ENCODE measurements at regions not wholly inside any gene's neighbourhood (a gene's known extent, or its start where the extent isn't known, plus 50 kb on each side); places are given as distances from the start of the nearest gene placed in this dataset.

DNA sequence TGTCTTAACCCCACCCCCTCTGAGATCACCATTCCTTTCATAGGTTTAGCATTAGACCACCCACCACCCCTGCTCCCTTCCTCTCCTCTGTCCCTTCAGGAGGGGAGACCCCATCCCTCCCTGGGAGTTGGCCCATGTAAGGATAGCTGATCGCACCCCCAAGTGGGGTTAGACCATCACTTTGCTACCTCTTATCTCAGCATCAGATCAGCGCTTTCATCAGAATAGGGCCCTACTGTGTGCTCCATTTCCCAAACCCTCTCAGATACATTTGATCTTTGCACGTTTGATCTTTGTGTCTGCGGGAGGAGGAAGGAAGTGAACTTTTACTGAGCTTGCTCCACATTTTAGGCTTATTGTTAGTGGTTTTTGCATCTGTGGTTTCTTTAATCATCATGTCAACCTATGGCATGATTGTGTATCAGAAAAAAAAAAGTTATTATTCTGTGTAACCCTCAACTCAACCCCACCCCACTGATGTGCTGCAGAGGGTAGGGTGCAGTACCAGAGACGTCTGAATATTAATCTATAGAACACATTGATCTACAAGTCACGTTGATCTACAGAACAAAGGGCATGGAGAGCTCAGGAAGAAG, 81.2 kb downstream of the PDCL3 start:
- POLR2A ChIA-PET, result interaction anchor here (0.6 kb wide), 1 partner anchor 1619 kb away, joined by 4 read pairs; no protein-coding TSS in a partner anchor
- H3K4me1 Mint-ChIP-seq, result peaks cover 59% of the 10 kb centered on the region
- peaks cover 14% of the 10 kb centered on the region for H3K9me3 Mint-ChIP-seq
- H3K36me3 Mint-ChIP-seq (ENCODE audit: low read depth), result peaks cover 7% of the 10 kb centered on the region
- peak overlapping the region; percentile 86 for H3K27ac Mint-ChIP-seq
- H3K27me3 Mint-ChIP-seq, result peaks cover 5% of the 10 kb centered on the region
- H3K4me3 Mint-ChIP-seq, result peak overlapping the region; percentile 54
- CTCF ChIA-PET, result interaction anchor here (0.5 to 2.3 kb wide), 8 partner anchors 10 to 86 kb away, joined by 3 to 8 read pairs (median 4); no protein-coding TSS in a partner anchor
- DNase-seq, result peak; percentile 65

DNA sequence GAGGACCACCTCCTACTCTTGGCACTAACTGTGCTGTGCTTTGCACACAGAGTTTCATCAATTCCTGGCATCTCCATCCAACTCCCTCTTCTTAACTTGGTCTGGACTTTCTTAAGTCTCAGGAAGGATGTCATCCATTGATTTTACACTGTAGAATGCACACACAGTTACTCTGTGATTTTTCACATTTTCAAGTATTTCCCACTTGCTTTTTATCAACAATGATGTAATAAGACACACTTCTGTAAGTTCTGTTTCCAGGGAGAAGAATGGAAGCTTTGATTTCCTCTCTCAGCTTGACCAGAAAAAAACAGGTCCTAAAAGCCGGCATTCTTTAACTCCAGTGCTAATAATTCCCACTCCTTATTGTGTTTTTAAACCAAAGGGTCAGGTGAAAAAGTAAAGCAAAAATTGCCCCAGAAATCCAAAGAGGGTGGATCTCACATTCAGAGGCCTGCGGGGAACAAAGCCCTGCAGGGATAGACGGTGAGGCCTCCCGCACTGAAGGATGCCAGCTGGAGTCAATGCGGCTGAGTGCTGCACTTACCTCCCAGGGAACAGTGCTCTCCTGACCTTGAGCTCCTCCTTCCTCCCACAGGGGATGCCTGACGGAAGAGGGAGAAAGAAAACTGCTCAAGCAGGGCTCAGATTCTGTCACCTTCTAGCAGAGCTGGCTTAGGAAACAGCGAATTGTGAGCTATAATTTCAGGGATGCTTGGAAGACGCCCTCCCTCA, 83.1 kb downstream of the PDCL3 start:
- H3K27me3 Mint-ChIP-seq, result no peaks in the 10 kb centered on the region
- CTCF ChIA-PET, result interaction anchor here (1.5 kb wide), 1 partner anchor 15 kb away, joined by 4 read pairs; no protein-coding TSS in a partner anchor
- H3K9me3 Mint-ChIP-seq, result peaks cover 14% of the 10 kb centered on the region

DNA sequence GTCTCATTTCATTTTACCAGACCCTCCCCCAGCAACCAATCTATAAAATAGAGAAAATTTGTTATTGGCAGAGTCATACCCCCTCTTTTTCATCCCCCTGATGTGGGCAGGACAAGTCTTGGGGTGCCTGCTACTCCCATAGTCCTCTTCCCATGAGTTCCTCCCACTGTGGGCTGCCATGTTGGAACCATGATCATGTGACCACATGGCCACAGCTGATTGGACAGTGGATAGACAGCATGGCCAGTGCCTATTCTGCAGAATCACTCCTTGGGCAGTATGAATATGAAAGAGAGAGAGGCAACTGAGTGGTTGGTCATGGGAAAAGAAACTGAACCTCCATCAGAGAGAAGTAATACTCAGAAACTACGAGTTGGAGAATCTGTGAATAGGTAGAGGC, 84.9 kb downstream of the PDCL3 start:
- CTCF ChIA-PET, result interaction anchor here (1.2 kb wide), 1 partner anchor 10 kb away, joined by 3 read pairs; no protein-coding TSS in a partner anchor
- Mint-ChIP-seq H3K27me3 (no peaks in the 10 kb centered on the region), H3K9me3 (peaks cover 14% of the 10 kb centered on the region), H3K4me1 (peaks cover 64% of the 10 kb centered on the region), H3K27ac (no peak overlapping the region), H3K36me3 (ENCODE audit: low read depth) (peaks cover 15% of the 10 kb centered on the region), H3K4me3 (no peak overlapping the region)
- POLR2A ChIA-PET, result no interaction called here
- DNase-seq, result no peak

More for the DNA sequence above, 83.1 kb downstream of the PDCL3 start:
- Mint-ChIP-seq H3K4me3 (no peak overlapping the region), H3K36me3 (ENCODE audit: low read depth) (peaks cover 12% of the 10 kb centered on the region), H3K4me1 (peaks cover 72% of the 10 kb centered on the region), H3K27ac (no peak overlapping the region)
- POLR2A ChIA-PET, result no interaction called here
- DNase-seq, result no peak

DNA sequence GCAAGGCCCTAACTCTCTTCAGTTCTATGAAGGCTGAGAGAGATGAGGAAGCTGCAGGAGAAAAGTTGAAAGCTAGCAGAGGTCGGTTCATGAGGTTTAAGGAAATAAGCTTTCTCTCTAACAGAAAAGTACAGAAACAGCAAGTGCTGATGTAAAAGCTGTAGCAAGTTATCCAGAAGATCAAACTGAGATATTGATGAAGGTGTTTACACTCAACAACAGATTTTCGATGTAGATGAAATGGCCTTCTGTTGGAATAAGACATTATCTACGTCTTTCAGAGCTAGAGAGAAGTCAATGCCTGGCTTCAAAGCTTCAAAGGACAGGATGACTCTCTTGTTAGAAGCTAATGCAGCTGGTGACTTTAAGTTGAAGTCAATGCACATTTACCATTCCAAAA, 87.4 kb downstream of the PDCL3 start:
- H3K4me1 Mint-ChIP-seq, result peaks cover 55% of the 10 kb centered on the region
- H3K36me3 Mint-ChIP-seq (ENCODE audit: low read depth), result peaks cover 14% of the 10 kb centered on the region
- CTCF ChIA-PET, result interaction anchor here (1.0 to 1.9 kb wide), 3 partner anchors 11 to 32 kb away, joined by 3 to 5 read pairs (median 3); no protein-coding TSS in a partner anchor
- H3K27me3 Mint-ChIP-seq, result no peaks in the 10 kb centered on the region
- POLR2A ChIA-PET, result no interaction called here
- H3K9me3 Mint-ChIP-seq, result peaks cover 14% of the 10 kb centered on the region
- H3K27ac Mint-ChIP-seq, result peak overlapping the region; percentile 75
- no peak for DNase-seq
- no peak overlapping the region for H3K4me3 Mint-ChIP-seq

DNA sequence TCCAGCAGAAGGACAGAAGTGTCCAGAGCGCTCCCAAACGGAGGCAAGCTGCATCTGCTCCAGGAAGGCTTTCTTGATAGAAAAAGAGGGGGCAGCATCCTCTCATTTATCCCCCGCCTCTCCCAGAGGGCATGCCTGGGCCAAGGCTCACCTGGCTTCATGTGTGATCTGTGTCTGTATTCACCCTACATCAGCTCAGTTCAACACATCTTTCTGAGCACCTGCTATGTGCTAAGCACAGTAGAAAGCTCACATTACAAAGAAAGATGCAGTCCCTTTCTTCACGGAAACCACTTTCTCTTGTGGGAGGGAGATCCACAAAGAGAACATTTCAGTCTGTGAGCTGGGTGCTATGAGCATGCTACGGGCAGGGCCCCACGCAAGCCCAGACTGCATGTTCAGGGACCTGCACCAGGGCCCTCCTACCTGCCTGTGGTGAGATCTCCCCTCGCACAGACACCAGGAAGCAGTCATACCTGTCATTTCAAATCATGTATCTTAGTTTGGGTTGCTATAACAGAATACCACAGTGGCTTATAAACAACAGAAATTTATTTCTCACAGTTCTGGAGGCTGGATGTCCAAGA, 90.7 kb downstream of the PDCL3 start:
- peak; percentile 46 for DNase-seq
- peaks cover 8% of the 10 kb centered on the region for H3K36me3 Mint-ChIP-seq (ENCODE audit: low read depth)
- H3K4me1 Mint-ChIP-seq, result peaks cover 43% of the 10 kb centered on the region
- no peaks in the 10 kb centered on the region for H3K27me3 Mint-ChIP-seq
- POLR2A ChIA-PET, result no interaction called here
- no peak overlapping the region for H3K4me3 Mint-ChIP-seq
- CTCF ChIA-PET, result interaction anchor here (0.6 kb wide), 1 partner anchor 9 kb away, joined by 3 read pairs; no protein-coding TSS in a partner anchor
- H3K9me3 Mint-ChIP-seq, result peaks cover under 1% of the 10 kb centered on the region
- peak overlapping the region; percentile 77 for H3K27ac Mint-ChIP-seq

DNA sequence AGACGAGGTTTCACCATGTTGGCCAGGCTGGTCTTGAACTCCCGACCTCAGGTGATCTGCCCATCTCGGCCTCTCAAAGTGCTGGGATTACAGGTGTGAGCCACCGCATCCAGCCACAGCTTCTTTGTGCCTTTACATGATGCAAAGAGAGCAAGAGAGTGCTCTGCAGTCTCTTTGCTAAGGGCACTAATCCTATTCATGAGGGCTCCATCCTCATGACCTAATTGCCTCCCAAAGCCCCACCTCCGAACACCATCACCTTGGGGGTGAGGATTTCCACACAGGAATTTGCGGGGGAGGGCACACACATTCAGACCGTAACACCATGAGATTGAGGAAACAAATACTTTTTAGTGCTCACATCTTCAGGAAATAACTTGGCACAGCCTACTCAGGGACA, 91.8 kb downstream of the PDCL3 start:
- ChIA-PET CTCF (no interaction called here), POLR2A (no interaction called here)
- Mint-ChIP-seq H3K4me3 (no peak overlapping the region), H3K9me3 (no peaks in the 10 kb centered on the region), H3K27me3 (no peaks in the 10 kb centered on the region), H3K36me3 (ENCODE audit: low read depth) (peaks cover 5% of the 10 kb centered on the region), H3K27ac (peak overlapping the region; percentile 1), H3K4me1 (peaks cover 37% of the 10 kb centered on the region)
- no peak for DNase-seq

DNA sequence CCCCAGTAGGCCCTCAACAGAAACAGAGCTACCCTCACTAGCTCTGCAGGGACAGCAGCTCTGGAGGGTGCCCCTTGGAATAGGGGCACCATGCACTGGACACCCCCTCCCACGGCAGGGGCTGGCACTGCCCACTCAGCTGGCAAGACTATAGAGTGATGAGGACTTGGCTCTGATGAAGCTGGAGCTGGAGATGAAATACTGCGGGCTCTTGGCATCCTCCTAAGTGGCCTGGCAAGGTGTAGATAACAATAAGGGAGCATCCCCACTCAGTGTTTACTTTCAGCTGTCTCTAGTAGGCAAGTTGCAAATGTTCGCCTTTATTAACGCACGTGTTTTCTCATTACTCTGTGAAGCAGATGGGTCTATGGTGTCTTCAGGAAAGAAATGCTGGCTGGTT, 92.7 kb downstream of the PDCL3 start:
- Mint-ChIP-seq H3K4me3 (no peak overlapping the region), H3K27me3 (peaks cover 2% of the 10 kb centered on the region), H3K4me1 (peaks cover 29% of the 10 kb centered on the region), H3K9me3 (no peaks in the 10 kb centered on the region), H3K27ac (no peak overlapping the region), H3K36me3 (ENCODE audit: low read depth) (peaks cover 4% of the 10 kb centered on the region)
- POLR2A ChIA-PET, result no interaction called here
- DNase-seq, result no peak
- CTCF ChIA-PET, result interaction anchor here (0.6 kb wide), 1 partner anchor 12 kb away, joined by 3 read pairs; no protein-coding TSS in a partner anchor

DNA sequence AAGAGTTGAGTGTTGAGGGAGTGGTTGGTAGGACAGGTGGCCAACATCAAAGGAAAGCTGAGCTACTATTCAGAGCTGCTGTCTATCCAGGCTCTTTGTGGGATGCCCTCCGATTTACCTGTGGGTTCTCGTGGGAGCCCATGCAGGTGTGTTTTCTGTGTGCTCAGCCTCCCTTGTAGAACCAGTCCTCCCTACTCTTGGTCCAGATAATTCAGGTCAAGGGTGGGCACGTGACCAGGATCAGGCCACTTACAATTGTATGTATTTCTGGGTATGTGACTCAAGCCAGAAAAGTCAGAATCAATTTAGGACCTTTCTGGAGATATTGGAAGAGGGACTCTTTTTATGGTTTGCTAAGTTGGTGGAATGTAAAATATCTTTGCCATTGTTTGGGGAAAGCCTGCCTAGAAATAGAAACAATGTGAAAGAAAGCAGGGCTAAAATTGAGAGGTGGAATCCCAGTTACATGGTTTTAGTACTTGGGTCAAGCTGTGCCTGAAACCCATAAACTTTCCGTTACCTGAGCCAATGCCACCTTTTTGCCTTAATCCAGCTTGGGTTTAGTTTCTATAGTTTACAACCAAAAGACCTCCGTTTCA, 93.2 kb downstream of the PDCL3 start:
- Mint-ChIP-seq H3K27ac (no peak overlapping the region), H3K9me3 (no peaks in the 10 kb centered on the region), H3K4me1 (peaks cover 23% of the 10 kb centered on the region), H3K36me3 (ENCODE audit: low read depth) (peaks cover 2% of the 10 kb centered on the region), H3K4me3 (no peak overlapping the region), H3K27me3 (peaks cover 2% of the 10 kb centered on the region)
- ChIA-PET CTCF (no interaction called here), POLR2A (no interaction called here)
- no peak for DNase-seq

DNA sequence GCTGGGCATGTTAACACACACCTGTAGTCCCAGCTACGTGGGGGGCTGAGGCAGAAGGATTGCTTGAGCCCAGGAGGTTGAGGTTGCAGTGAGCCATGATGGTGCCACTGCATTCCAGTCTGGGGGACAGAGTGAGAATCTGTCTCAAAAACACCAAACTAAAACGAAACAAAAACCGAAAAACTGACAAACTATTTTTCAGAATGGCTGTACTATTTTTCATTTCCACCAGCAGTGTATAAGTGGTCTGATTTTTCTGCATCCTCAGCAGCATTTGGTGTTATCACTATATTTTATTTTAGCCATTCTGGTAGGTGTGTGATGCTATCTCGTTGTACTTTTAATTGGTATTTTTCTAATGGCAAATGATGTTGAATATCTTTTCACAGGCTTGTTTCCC, 95.2 kb downstream of the PDCL3 start:
- no peak for DNase-seq
- Mint-ChIP-seq H3K4me1 (peaks cover 11% of the 10 kb centered on the region), H3K36me3 (ENCODE audit: low read depth) (no peaks in the 10 kb centered on the region), H3K27ac (no peak overlapping the region), H3K4me3 (no peak overlapping the region), H3K27me3 (peaks cover 2% of the 10 kb centered on the region), H3K9me3 (no peaks in the 10 kb centered on the region)
- ChIA-PET POLR2A (no interaction called here), CTCF (interaction anchor here (1.7 to 2.1 kb wide), 3 partner anchors 10 to 16 kb away, joined by 3 to 4 read pairs (median 4); no protein-coding TSS in a partner anchor)

DNA sequence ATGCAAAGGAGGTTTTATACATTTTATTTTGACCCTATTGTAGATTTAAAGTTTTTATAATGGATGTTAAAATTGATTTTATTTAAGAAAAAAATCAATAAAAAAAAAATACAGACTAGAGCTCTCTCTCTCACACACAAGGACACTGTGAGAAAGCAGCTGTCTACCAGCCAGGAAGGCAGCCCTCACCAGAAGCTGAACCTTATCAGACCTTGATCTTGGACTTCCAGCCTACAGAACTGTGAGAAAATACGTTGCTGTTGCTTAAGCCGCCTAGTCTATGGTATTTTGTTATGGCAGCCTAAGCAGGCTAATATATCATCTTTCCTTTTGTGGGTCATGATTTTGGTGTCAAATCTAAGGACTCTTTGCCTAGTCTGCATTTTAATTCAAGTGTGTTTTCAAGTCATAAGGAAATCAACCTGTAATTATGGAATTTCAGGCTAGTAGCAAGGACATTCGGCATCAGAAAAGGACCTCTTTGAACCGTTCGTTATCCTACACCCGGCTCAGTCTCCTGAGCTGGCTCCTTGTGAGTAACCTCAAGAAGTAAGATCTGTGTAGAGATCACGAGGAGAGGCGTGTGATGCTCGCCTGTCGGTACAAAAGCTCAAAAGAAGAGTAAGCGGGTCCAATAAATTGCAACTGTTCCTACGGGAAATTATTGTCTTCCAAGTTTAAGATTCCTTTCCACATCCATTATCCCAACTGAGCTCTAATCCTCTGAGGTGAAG, 98.2 kb downstream of the PDCL3 start:
- DNase-seq, result no peak
- Mint-ChIP-seq H3K27ac (no peak overlapping the region), H3K4me1 (no peaks in the 10 kb centered on the region), H3K4me3 (no peak overlapping the region), H3K36me3 (ENCODE audit: low read depth) (no peaks in the 10 kb centered on the region), H3K9me3 (no peaks in the 10 kb centered on the region), H3K27me3 (peaks cover 3% of the 10 kb centered on the region)
- ChIA-PET CTCF (interaction anchor here (1.1 kb wide), 1 partner anchor 11 kb away, joined by 3 read pairs; no protein-coding TSS in a partner anchor), POLR2A (no interaction called here)

DNA sequence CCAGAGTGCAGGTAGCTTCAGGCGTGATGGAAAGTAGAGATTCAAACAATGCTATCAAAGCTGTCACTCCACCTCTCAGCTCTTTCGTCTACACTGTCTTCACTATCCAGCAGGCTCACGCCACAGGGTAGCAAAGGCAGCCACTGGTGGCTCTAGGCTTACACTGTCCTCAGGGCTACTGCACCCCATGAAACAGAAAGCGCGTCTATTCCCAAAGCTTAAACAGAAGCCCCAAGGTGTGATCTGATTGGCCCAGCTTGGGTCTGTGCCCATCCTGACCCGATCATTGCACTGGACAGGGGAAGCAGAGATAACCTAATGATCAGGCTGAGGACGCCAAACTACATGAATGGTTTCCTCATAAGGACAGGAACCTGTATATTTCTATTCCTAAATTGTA, 100.1 kb downstream of the PDCL3 start:
- Mint-ChIP-seq H3K4me3 (no peak overlapping the region), H3K36me3 (ENCODE audit: low read depth) (no peaks in the 10 kb centered on the region), H3K27me3 (peaks cover 3% of the 10 kb centered on the region), H3K27ac (no peak overlapping the region), H3K9me3 (no peaks in the 10 kb centered on the region), H3K4me1 (peaks cover under 1% of the 10 kb centered on the region)
- CTCF ChIA-PET, result interaction anchor here (0.5 to 1.0 kb wide), 3 partner anchors 11 to 789 kb away, joined by 3 read pairs; no protein-coding TSS in a partner anchor
- no peak for DNase-seq
- POLR2A ChIA-PET, result no interaction called here

DNA sequence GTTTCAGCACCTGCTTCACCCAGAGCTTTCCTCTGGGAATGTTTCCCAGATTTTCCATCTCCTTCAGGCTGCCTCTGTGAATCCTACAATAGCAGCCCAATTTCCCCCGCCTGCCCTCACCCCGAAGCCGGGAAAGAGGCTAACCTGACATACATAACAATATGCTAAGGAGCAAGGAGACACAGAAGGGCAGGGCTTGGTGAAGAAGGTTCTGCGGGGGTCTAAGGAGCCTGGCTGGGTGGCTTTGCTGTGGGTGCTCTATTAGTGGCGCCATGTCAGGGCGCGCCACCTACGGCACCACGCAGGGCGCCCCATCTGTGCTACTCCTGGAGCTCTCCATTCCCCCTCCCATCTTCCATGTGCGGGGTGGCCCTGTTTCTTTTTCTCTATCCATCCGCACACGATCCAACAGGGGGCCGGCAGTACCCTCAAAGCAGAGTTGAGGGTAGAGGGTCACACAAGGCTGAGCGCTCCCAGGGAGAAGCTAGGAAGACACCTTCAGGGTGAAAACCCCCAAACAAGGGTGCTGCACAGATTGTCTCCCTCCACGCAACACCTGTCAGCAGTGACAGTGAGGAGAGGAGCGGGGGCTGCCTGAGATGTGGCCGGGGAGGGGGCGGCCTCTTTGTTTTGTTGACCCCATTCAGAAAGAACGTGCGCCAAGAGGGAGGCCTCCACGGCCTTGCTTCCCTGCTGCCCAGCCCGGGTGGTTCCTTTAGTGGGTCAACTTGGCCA, 101.4 kb downstream of the PDCL3 start:
- peaks cover 5% of the 10 kb centered on the region for H3K4me1 Mint-ChIP-seq
- DNase-seq, result no peak
- H3K27me3 Mint-ChIP-seq, result peaks cover 3% of the 10 kb centered on the region
- H3K9me3 Mint-ChIP-seq, result no peaks in the 10 kb centered on the region
- no peak overlapping the region for H3K4me3 Mint-ChIP-seq
- ChIA-PET POLR2A (no interaction called here), CTCF (no interaction called here)
- no peaks in the 10 kb centered on the region for H3K36me3 Mint-ChIP-seq (ENCODE audit: low read depth)
- no peak overlapping the region for H3K27ac Mint-ChIP-seq

Measured in activated CD4-positive, alpha-beta T cell treated with anti-CD3 and anti-CD28 coated beads, Interleukin-2, amount 10 ng/mL, durations not matched to agents 7 days and 5 days (primary cell).